ENCODE measurements at regions not wholly inside any gene's neighbourhood (a gene's known extent, or its start where the extent isn't known, plus 50 kb on each side); places are given as distances from the start of the nearest gene placed in this dataset.

GRCh38 chr5:110345623-110346022 is 380.8 kb downstream of the TMEM232 start:
- TF ChIP-seq, protein P1, sequence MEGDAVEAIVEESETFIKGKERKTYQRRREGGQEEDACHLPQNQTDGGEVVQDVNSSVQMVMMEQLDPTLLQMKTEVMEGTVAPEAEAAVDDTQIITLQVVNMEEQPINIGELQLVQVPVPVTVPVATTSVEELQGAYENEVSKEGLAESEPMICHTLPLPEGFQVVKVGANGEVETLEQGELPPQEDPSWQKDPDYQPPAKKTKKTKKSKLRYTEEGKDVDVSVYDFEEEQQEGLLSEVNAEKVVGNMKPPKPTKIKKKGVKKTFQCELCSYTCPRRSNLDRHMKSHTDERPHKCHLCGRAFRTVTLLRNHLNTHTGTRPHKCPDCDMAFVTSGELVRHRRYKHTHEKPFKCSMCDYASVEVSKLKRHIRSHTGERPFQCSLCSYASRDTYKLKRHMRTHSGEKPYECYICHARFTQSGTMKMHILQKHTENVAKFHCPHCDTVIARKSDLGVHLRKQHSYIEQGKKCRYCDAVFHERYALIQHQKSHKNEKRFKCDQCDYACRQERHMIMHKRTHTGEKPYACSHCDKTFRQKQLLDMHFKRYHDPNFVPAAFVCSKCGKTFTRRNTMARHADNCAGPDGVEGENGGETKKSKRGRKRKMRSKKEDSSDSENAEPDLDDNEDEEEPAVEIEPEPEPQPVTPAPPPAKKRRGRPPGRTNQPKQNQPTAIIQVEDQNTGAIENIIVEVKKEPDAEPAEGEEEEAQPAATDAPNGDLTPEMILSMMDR (IDR thresholded peaks at IDR 0.05) = no peak
- TF ChIP-seq POLR2A (IDR thresholded peaks at IDR 0.05) = no peak

Data from testis (tissue), 2 donors.